ENCODE measurements at regions not wholly inside any gene's neighbourhood (a gene's known extent, or its start where the extent isn't known, plus 50 kb on each side); places are given as distances from the start of the nearest gene placed in this dataset.

DNA sequence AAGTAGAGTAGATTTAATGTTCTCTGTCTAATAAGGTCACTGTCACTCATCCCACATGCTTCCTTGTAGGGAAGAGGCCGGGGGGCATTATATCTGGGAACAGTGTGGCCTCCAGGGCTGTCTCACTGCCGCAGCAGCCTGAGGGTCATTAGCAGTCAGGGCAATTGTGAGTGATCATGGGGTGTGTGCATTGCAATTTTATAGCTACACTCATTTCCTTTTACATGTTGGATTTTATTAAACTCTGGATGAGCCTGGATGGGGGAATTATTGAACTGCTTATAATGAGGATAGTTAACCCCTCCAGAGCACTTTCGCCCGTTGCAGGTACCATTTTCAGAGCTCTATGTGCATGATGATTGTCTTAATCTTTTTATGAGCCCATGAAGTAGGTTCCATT is 60.9 kb upstream of the DISP3 start:
- no peak for DNase-seq (ENCODE audit: low spot score)
- no peaks in the 10 kb centered on the region for H3K36me3 Mint-ChIP-seq (ENCODE audit: low read depth, unreplicated experiment)
- no peak overlapping the region for H3K27ac Mint-ChIP-seq (ENCODE audit: unreplicated experiment)
- TF ChIP-seq CTCF (IDR thresholded peaks at IDR 0.05; ENCODE audit: unreplicated experiment): no peak
- H3K4me1 Mint-ChIP-seq (ENCODE audit: unreplicated experiment): peaks cover 18% of the 10 kb centered on the region
- peaks cover 11% of the 10 kb centered on the region for H3K27me3 Mint-ChIP-seq (ENCODE audit: unreplicated experiment)
- no peak overlapping the region for H3K4me3 Mint-ChIP-seq (ENCODE audit: unreplicated experiment)
- H3K9me3 Mint-ChIP-seq (ENCODE audit: unreplicated experiment): no peaks in the 10 kb centered on the region

- TF ChIP-seq CTCF (IDR thresholded peaks at IDR 0.05; ENCODE audit: unreplicated experiment): no peak
- H3K4me1 Mint-ChIP-seq (ENCODE audit: unreplicated experiment): peaks cover 11% of the 10 kb centered on the region
- H3K36me3 Mint-ChIP-seq (ENCODE audit: low read depth, unreplicated experiment): no peaks in the 10 kb centered on the region
- H3K9me3 Mint-ChIP-seq (ENCODE audit: unreplicated experiment): no peaks in the 10 kb centered on the region
- DNase-seq (ENCODE audit: low spot score): no peak
- no peak overlapping the region for H3K27ac Mint-ChIP-seq (ENCODE audit: unreplicated experiment)
- peaks cover 3% of the 10 kb centered on the region for H3K27me3 Mint-ChIP-seq (ENCODE audit: unreplicated experiment)
- no peak overlapping the region for H3K4me3 Mint-ChIP-seq (ENCODE audit: unreplicated experiment)
These were observed 57.5 kb upstream of the DISP3 start for GRCh38 chr1:11421443-11421842.

- peaks cover 5% of the 10 kb centered on the region for H3K27me3 Mint-ChIP-seq (ENCODE audit: unreplicated experiment)
- H3K36me3 Mint-ChIP-seq (ENCODE audit: low read depth, unreplicated experiment): no peaks in the 10 kb centered on the region
- no peaks in the 10 kb centered on the region for H3K9me3 Mint-ChIP-seq (ENCODE audit: unreplicated experiment)
- no peak for TF ChIP-seq CTCF (IDR thresholded peaks at IDR 0.05; ENCODE audit: unreplicated experiment)
- H3K4me3 Mint-ChIP-seq (ENCODE audit: unreplicated experiment): no peak overlapping the region
- no peak overlapping the region for H3K27ac Mint-ChIP-seq (ENCODE audit: unreplicated experiment)
- DNase-seq (ENCODE audit: low spot score): no peak
- H3K4me1 Mint-ChIP-seq (ENCODE audit: unreplicated experiment): peaks cover 3% of the 10 kb centered on the region
These were observed 56.3 kb upstream of the DISP3 start for GRCh38 chr1:11422686-11423085.

DNA sequence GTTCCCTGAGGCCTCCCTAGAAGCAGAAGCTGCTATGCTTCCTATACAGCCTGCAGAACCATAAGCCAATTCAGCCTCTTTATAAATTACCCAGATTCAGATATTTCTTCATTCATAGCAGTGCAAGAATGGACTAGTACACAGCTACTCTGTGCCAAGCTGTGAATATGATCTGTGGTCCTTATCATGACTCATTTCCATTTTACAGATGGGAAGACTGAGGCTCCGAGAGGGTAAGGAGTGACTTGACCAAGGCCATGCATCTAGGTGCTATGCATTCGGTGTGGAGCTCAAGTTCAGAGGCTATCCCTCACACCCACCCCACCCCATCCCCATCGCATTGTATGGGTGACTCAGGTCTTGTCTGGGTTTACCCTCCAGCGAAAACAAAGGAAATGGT is 52.3 kb upstream of the DISP3 start:
- H3K27me3 Mint-ChIP-seq (ENCODE audit: unreplicated experiment): peaks cover 2% of the 10 kb centered on the region
- no peak overlapping the region for H3K27ac Mint-ChIP-seq (ENCODE audit: unreplicated experiment)
- no peak for DNase-seq (ENCODE audit: low spot score)
- peaks cover 3% of the 10 kb centered on the region for H3K4me1 Mint-ChIP-seq (ENCODE audit: unreplicated experiment)
- H3K36me3 Mint-ChIP-seq (ENCODE audit: low read depth, unreplicated experiment): no peaks in the 10 kb centered on the region
- TF ChIP-seq CTCF (IDR thresholded peaks at IDR 0.05; ENCODE audit: unreplicated experiment): no peak
- no peaks in the 10 kb centered on the region for H3K9me3 Mint-ChIP-seq (ENCODE audit: unreplicated experiment)
- H3K4me3 Mint-ChIP-seq (ENCODE audit: unreplicated experiment): no peak overlapping the region

DNA sequence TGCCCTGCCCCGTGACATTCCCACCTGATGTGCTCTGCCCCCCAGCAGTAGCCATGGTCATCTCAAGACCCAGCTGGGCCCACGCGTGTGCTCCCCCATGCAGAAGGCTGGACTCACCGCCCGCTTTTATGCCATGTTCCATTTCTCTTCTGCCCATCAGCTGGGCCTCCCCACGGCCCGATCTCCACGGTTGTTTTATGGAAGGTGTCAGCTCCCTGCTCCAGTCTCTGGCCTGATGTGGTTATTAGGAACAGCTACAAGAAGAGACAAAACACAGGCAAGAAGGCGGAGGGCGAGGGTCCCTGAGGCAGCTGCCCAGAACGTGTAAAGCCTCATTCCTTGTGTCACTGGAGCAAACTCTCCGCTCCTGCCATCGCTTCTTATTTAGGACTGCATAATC is 50.2 kb upstream of the DISP3 start:
- no peak for DNase-seq (ENCODE audit: low spot score)
- Mint-ChIP-seq H3K4me3 (ENCODE audit: unreplicated experiment) (no peak overlapping the region), H3K27ac (ENCODE audit: unreplicated experiment) (no peak overlapping the region), H3K4me1 (ENCODE audit: unreplicated experiment) (peaks cover 3% of the 10 kb centered on the region), H3K9me3 (ENCODE audit: unreplicated experiment) (no peaks in the 10 kb centered on the region), H3K36me3 (ENCODE audit: low read depth, unreplicated experiment) (no peaks in the 10 kb centered on the region), H3K27me3 (ENCODE audit: unreplicated experiment) (peaks cover 4% of the 10 kb centered on the region)
- no peak for TF ChIP-seq CTCF (IDR thresholded peaks at IDR 0.05; ENCODE audit: unreplicated experiment)
